AG04449 (cell line): ENCODE measurements at regions not wholly inside any gene's neighbourhood (a gene's known extent, or its start where the extent isn't known, plus 50 kb on each side); places are given as distances from the start of the nearest gene placed in this dataset.

Experiments
- CTCF ChIA-PET: fragments of 350-600 bp; formaldehyde crosslinking; extraction: SDS; loops from one replicate; lab custom pipeline; 2021; ENCODE audit warnings: antibody characterized with exemption; lab: Yijun Ruan, JAX
- POLR2A ChIA-PET: fragments of 400-600, 350-600 bp; formaldehyde crosslinking; extraction: SDS; loops from one replicate; lab custom pipeline; 2020; ENCODE audit warnings: antibody characterized with exemption, inconsistent platforms; lab: Yijun Ruan, JAX
- DNase-seq: peaks from one replicate; pipeline ENCODE4 v3.0.0-alpha.2; 2010; ENCODE audit warnings: low read depth, low spot score
- H3K4me3 ChIP-seq: 2 replicates; pipeline ENCODE4 v1.5.1; 2011; ENCODE audit warnings: low read depth, mild to moderate bottlenecking, control low read depth, low read length
- TF ChIP-seq, protein P1 (sequence below): IDR thresholded peaks from one replicate; pipeline ENCODE4 v1.5.1; 2011; ENCODE audit warnings: mild to moderate bottlenecking, moderate library complexity, low read length, control low read depth, inconsistent platforms; ENCODE audit not compliant: insufficient read depth; ENCODE audit errors: missing control alignments

DNA sequence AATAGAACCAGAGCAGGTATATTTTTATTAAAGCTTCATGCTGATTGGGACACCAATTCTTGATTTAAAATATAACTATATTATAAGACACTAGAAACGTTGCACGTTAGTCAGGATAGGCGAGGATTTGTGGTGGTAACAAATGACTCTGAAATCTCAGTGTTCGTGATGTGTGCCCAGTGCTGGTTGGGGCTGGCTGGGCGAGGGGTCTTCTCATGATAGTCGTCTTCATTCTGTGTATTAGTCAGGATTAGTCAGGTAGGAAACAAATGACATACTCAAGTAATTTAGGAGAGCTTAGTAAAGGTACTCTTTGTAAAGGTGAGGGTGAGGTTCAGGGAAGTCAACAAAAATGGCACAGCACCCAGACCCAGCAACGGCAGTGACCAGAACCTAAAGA, 73.9 kb upstream of the HIF1A start:
- TF ChIP-seq, protein P1, sequence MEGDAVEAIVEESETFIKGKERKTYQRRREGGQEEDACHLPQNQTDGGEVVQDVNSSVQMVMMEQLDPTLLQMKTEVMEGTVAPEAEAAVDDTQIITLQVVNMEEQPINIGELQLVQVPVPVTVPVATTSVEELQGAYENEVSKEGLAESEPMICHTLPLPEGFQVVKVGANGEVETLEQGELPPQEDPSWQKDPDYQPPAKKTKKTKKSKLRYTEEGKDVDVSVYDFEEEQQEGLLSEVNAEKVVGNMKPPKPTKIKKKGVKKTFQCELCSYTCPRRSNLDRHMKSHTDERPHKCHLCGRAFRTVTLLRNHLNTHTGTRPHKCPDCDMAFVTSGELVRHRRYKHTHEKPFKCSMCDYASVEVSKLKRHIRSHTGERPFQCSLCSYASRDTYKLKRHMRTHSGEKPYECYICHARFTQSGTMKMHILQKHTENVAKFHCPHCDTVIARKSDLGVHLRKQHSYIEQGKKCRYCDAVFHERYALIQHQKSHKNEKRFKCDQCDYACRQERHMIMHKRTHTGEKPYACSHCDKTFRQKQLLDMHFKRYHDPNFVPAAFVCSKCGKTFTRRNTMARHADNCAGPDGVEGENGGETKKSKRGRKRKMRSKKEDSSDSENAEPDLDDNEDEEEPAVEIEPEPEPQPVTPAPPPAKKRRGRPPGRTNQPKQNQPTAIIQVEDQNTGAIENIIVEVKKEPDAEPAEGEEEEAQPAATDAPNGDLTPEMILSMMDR = no peak
- H3K4me3 ChIP-seq = no peak overlapping the region
- ChIA-PET CTCF (interaction anchor here (0.9 kb wide), 1 partner anchor 14 kb away, joined by 3 read pairs; no protein-coding TSS in a partner anchor), POLR2A (interaction anchor here (1.5 kb wide), 1 partner anchor 13 kb away, joined by 4 read pairs; no protein-coding TSS in a partner anchor)
- no peak for DNase-seq

DNA sequence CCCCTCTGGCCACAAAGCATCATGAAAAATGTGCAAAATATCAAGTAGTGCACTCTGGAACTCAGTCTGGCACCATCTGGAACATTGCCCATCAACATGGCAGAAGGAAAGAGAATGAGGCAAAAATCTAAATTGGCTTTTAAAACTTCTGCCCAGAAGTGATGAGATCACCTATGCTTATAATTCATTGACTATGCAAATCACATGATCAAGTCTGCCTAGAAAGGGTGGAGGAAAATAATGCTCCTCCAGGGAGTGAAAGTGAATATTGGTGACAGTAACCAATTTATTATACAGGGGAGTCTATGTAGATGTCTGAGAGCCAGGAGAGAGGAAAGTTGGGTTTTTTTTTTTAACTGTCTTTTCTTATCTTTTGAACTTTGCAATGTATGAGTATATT, 73.3 kb upstream of the HIF1A start:
- no peak for DNase-seq
- H3K4me3 ChIP-seq = no peak overlapping the region
- ChIA-PET CTCF (no interaction called here), POLR2A (no interaction called here)
- TF ChIP-seq, protein P1 = no peak

DNA sequence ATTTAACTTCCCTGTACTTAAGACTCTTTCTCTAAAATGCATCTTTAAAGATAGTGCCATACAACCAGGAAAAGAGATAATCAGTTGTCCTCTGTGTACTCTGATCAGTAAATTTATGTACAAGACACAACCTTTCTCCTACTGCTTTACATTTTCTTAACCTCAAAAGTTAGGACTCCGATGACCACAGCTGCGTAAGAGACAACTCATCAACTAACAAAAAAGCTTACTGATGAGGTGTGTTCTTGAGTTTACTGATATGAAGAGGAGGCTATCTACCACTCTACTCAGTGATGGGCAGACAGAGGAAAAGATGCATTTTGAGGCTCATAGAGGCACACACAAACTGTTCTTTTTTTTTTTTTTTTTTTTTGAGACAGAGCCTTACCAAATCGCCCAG, 71.4 kb upstream of the HIF1A start:
- no peak for DNase-seq
- TF ChIP-seq, protein P1 = no peak
- H3K4me3 ChIP-seq = no peak overlapping the region
- ChIA-PET CTCF (no interaction called here), POLR2A (no interaction called here)

DNA sequence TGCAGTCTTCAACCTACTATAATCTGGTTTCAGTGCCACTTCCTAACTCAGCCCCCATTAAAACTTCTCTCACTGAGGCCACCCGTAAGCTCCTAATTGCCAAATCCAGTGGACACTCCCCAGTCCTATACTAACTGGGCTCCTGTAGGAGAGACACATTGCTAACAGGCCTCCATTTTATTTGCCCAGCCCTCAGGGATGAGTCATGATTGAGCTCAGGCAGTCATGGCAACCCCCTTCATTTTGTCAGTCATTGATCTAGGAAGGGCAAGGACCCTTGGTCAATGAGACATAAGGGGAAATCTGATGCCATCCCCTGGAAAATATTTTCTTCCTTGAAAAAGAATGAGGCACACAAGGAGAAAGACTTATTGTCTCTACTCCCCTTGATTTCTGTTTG, 70.1 kb upstream of the HIF1A start:
- no peak for DNase-seq
- TF ChIP-seq, protein P1 = no peak
- POLR2A ChIA-PET = no interaction called here
- no peak overlapping the region for H3K4me3 ChIP-seq
- CTCF ChIA-PET = no interaction called here

DNA sequence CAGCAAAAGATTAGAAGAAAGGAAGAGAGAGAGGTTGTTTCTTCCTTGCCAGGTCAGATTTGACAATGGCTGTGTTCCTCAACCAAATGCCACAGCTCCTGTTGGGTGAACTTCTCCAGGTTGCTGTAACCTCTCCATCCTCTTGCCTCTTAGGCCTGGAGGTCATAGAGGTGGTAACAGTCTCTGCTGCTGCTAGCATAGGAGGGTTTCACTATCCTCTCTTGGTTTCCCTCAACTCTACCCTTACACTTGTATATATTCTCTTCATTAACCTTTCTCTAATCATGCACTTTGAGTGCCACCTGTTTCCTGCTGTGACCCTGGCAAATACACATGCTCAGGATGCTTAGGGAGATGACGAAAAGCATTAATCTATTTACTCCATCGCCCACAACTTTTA, 67.7 kb upstream of the HIF1A start:
- POLR2A ChIA-PET = no interaction called here
- no peak for DNase-seq
- H3K4me3 ChIP-seq = no peak overlapping the region
- TF ChIP-seq, protein P1 = no peak
- CTCF ChIA-PET = no interaction called here

DNA sequence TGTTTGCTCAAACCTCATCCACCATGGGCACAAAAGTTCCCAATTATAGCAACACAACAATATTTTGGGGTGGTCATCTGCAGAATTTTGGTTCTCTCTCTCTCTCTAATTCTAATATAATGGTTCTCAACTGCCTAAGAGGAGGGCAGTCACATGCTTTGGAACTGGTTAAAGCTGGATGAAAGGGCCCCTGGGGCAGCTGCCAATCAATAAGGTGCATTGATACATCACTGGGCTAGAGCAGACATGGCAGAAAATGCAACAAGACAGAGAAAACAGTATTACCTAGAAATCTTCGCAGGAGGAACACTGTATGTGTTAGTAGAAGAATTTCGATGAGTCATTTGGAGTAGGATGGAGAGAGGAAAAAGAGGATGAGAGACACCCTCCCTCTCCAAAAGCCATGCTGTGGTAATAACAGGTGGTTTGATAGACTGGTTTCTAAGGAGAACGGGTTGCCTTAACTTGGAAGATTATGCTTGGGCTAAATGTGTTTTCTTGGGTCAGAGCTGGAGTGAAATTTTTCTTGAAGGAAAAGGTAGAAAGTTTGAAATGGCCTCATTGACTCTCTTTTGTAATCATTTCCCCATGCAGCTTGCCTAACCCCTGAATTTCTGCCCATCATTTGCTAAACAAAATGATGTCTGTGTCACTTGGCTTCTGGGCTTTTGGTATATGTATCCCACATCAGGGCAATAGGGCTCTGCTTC, 67.1 kb upstream of the HIF1A start:
- POLR2A ChIA-PET = no interaction called here

More for the DNA sequence above, 67.1 kb upstream of the HIF1A start:
- CTCF ChIA-PET = interaction anchor here (1.1 kb wide), 1 partner anchor 8 kb away, joined by 5 read pairs; no protein-coding TSS in a partner anchor
- TF ChIP-seq, protein P1 = no peak
- DNase-seq = no peak
- no peak overlapping the region for H3K4me3 ChIP-seq
